NB4 (cell line): ENCODE measurements at regions not wholly inside any gene's neighbourhood (a gene's known extent, or its start where the extent isn't known, plus 50 kb on each side); places are given as distances from the start of the nearest gene placed in this dataset.

ENCODE experiments used
- DNase-seq: peaks from one replicate; pipeline ENCODE4 v3.0.0; 2010; ENCODE audit warnings: low read depth
- H3K4me3 ChIP-seq: one replicate; pipeline ENCODE4 v1.5.1; 2011; ENCODE audit warnings: mild to moderate bottlenecking, low read depth, low read length, moderate library complexity
- CTCF ChIP-seq: IDR thresholded peaks from one replicate; pipeline ENCODE4 v1.5.1; 2012; ENCODE audit warnings: low read depth, low read length
- MAX ChIP-seq: IDR thresholded peaks from 2 replicates; pipeline ENCODE4 v1.6.1; 2011; ENCODE audit warnings: low read depth, low read length
- MYC ChIP-seq: IDR thresholded peaks from 2 replicates; pipeline ENCODE4 v1.6.1; 2011; ENCODE audit warnings: low read depth, low read length
- POLR2A ChIP-seq: IDR thresholded peaks from 2 replicates; pipeline ENCODE4 v1.6.1; 2011; ENCODE audit warnings: mild to moderate bottlenecking; ENCODE audit not compliant: insufficient read length; ENCODE audit errors: extremely low read depth

- DNase-seq: no peak
- TF ChIP-seq MAX (no peak), CTCF (no peak), POLR2A (no peak), MYC (no peak)
- H3K4me3 ChIP-seq: no peak overlapping the region
These were observed 379.4 kb downstream of the ZNF521 start for GRCh38 chr18:24972577-24972976.

DNA sequence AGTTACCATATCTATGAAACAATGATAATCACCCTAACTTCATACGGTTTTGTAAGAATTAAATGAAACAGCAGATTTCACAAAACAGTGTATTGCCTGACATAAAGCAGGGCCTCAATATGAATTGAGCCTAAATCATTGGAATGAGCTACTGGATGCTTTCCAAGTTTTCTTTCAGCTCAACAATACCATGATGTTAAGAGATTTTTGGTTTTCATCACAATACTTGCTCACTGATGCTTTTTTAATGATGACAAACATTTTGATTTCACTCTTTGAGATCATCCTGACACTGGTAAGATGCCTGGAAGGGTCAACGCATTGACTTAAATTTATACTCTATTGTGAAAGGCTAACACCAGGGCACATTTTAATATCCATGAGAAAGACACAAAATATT is 377.5 kb downstream of the ZNF521 start:
- no peak for DNase-seq
- no peak overlapping the region for H3K4me3 ChIP-seq
- TF ChIP-seq CTCF (no peak), MYC (no peak), POLR2A (no peak), MAX (no peak)

- no peak overlapping the region for H3K4me3 ChIP-seq
- DNase-seq: no peak
- TF ChIP-seq MYC (no peak), POLR2A (no peak), MAX (no peak), CTCF (no peak)
These were observed 376.2 kb downstream of the ZNF521 start for GRCh38 chr18:24975496-24976372.

- no peak for DNase-seq
- TF ChIP-seq MAX (no peak), MYC (no peak), CTCF (no peak), POLR2A (no peak)
- no peak overlapping the region for H3K4me3 ChIP-seq
These were observed 375.5 kb downstream of the ZNF521 start for GRCh38 chr18:24976502-24976901.

DNA sequence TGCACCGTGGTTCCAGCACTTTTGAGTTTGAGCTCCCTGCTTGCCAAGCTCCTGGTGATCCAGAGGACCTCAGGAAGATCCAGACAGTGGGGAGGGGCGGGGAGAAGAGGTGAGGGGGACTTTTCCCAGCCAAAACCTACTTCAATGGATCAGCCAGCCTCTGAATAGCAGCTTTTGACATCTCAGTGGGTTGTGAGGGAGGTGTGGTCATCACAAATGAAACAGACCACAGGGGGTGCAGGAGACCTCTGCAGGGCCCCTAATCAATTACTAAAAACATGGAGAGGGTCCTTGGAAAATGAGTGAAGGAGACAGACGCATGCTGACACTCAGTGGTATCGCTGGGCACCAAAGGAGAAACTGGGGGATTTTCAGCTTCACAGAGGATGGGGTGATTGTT is 372.7 kb downstream of the ZNF521 start:
- H3K4me3 ChIP-seq: no peak overlapping the region
- no peak for DNase-seq
- no peak for TF ChIP-seq POLR2A
- no peak for TF ChIP-seq MAX
- TF ChIP-seq MYC: no peak
- no peak for TF ChIP-seq CTCF
